HL-60/S4 treated with retinoic acid at 250 ng/mL for 4 days and 3 days (cell line): ENCODE measurements at regions not wholly inside any gene's neighbourhood (a gene's known extent, or its start where the extent isn't known, plus 50 kb on each side); places are given as distances from the start of the nearest gene placed in this dataset.

Experiments used
- in situ Hi-C: fragments of 300-500 bp; cut with MboI; formaldehyde crosslinking; loops from 2 replicates; pipeline ENCODE4 v1.7.0; 2022; ENCODE audit warnings: low sequenced_read_pairs

DNA sequence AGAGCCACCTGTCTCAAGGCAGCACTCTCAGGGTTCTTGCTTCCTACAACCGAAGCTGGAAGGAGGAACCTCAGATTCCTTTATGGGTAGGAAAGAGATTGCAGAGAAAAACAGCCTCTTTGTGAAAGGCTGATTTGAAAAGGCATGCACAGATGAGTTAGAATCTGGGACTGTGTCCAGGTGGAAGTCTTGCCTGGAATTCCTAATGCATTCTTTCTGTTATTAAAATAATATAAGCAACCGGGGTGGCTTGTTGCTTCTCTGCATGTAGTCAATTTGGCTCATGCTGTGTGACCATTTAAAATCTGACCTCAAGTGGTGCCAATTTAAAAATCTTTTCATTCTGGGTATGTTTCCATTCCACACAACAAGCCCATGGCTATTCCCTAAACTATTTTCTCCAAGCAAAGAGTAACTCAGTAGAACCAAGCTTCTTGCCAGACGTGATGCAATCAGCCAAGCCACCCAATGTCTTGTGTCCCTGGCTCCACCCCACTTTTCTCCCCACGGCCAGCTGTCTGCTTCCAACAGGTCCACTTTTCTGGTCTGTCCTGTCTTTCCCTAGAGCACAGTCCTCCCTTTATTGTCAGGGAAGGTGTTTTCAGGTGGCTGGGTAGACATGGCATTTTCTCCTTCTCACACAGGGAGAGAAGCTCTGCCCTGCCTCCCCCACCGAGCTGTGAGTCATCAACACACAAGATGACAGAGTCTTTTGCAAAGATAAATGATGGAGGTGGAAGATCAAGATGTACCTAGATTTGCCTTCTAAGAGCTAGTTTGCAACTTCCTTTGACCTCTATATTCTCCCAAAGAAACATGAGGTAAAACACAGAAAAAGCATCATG, 394.3 kb downstream of the FOXO1 start:
- in situ Hi-C loops, result no loop called here

DNA sequence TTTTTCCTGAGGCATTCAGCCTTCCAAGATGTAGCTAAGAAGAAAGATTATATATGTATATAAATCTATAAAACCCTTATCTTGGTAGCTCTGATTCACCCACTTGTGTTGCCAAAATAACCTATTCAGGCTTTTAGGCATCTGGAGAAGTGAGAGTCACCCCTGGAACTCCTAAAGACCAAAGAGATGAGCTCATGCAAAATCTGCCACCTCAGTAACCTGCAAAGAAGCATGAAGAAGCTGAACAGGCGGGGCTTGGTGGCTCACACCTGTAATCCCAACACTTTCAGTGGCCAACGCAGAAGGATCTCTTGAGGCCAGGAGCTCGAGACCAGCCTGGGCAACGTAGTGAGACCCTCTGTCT, 393.7 kb downstream of the FOXO1 start:
- in situ Hi-C loops, result no loop called here

DNA sequence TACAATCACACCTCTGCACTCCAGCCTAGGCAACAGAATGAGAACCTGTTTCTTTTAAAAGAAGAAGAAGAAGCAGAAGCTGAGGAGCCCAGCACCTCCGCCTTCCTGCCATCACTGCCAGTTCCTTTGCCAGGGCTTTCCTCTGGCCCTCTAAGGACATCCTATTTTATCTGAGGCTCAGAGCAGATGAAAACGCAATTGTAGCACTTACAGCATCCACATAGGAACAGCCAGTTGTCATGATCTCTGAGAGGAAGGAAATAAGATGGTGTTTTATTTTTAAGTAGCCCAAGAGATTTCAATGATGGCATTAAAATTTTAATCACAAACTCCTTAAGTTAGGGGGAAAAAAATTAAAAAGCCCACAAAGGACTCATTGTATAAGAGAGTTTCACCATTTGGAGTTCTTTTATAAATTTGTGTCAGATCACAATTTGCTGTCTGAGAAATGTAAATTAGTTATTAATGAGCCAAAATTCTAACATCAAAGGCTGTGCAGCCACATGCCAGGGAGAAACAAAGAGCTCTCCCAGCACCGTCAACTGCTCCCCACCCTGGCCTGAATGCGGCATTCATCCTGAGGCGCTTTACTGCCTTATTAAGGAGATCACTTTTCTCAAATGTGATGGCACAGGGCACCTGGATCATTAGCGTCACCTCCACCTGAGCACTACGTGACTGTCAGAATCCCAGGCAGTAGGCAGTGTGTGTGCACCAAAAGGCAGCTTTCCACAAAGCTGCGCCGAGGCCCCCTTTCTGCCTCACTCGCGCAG, 393.0 kb downstream of the FOXO1 start:
- in situ Hi-C loops, result no loop called here

DNA sequence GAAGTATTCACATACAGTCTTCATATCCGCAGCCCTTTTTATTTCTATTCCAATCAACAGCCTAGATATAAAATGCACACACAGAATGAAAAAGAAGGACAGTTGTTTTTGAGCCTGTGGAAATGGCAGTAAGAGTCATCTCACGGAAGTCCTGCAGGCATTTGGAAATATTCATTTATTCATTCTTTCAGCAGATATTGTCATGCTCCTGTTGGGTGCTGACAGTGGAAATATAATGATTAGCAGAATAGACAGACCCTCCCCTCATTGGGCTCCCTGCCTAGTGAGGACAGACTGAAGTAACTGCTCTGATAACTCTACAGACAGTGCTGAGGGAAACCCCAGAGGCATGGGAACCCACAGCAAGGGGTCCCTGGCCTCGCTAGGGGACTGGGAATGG, 392.3 kb downstream of the FOXO1 start:
- in situ Hi-C loops, result no loop called here

DNA sequence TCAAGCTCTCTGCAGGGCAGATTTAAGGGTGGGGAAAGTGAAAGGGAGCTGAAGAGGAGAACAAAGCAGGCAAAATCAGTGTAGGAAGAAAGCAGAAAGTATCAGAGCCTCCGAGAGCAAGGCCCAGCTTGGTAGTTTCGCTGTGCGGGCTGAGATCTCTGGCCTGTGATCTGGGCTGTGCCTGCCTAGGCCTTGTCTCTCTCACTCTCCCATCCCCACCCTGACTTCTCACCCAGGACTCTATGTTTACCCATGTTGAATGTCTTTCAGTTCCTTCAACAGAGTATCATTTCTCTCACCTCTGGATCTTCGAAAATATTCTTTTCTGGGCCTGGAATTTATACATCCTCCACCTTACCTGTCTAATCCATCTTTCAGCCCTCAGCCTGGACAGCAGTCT, 391.3 kb downstream of the FOXO1 start:
- in situ Hi-C loops, result no loop called here

DNA sequence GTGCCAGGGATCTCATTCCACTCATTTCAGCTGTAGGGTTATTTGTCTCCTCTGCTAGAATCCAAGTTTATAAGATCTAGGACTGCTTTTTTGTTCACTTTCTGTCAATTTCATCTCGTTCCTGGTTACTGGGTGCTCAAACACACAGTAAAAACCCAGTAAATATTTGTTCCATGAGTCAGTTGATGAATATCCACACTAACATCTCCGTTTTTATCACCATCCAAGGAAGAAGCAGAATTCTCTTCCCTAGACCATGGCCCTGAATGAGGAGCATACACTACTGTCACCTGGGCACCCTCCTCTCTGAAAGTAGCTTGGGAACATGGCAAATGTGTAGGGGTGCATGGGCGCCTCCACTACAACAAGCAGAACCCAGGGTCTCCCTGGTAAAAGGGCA, 390.8 kb downstream of the FOXO1 start:
- in situ Hi-C loops, result no loop called here

DNA sequence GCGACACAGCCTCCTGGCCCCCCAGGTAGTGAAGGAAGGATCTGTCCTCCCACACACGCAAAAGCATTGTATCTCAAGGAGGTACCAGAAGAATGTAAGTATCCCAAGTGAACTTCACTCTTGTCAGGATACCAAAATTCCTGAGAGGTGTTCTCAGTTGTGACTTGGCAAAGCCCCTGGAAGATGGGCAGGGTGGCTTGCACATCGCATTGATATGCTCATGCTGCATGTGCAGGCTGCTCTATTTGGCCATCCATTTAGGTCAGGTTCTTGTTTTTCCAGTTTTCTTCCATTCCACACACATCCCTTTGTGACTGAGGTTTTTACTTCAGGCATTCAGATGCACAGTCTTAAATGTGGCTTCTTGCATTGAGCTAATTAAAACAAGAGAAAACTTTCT, 382.8 kb downstream of the FOXO1 start:
- in situ Hi-C loops, result no loop called here

DNA sequence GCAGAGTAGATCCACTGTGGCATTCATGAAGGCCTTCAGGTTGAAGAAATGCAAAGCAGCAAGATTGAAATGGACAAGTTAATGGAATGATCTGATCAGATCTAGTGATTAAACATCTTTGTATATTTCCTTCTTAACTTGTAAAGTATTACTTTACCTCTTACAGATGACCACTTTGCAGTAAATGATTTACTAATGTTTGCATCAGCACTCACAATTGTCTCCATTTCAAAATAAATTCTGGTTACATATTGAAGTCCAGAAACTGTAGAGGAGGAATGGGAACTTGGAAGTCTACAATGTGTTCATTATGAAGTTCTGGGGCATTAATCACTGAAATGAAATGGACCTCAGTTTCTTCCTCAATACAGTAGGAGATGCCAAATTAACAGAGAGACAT, 380.8 kb downstream of the FOXO1 start:
- in situ Hi-C loops, result no loop called here

DNA sequence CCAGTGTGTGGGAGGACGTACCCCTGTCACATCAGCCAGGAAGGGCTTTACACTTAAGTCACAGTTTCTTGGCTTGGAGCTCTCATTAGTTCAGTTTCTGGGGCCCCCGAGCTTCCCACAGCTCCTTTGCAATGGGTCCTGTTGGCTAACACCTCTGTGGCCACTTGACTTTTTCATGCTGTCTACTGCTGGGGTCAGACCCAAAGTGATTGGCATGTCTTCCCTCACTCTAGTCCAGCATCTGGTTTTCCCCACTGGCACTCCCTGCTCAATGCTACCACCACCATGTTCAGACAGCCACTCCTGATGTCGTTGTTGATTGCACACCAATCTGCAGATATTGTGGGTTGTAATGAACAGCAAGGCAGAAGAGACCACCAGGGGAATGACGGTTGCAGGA, 379.0 kb downstream of the FOXO1 start:
- in situ Hi-C loops, result no loop called here

DNA sequence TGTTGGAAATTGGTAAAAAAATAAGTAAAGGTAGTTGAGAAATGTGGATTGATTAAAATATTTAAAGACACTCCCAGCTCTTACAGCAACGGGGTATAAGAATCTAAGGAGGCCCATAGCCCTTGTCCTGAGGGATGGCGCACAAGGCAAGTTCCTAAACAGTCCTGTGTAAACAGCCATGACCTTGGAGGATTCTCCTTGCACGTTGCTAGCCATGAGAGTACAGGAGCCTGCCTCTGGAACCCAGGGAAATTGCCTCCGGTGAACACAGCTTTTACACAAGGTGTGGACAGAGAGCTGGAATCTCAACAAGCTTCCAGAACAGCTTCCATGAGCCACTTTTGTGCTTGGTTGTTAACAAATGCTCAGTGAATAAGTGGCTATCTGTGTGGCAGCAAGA, 378.2 kb downstream of the FOXO1 start:
- in situ Hi-C loops, result no loop called here

DNA sequence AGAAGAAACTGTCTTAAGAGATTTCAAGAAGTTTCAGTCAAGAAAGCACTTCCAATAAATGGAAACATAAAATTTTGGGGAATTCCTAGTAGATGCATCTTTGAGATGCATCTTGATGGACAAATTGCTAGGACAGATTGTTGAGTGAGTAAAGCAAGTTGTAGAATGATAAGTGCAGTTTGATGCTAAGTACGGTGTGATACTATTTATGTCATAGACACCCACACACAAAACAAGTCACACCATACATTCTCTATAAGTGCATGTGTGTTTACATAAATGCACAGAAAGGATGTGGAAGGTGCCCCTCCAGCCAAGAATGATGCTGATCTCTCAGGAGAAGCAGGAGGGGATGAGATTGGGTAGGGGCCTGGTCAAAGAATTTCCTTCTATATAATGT, 375.7 kb downstream of the FOXO1 start:
- in situ Hi-C loops, result no loop called here

DNA sequence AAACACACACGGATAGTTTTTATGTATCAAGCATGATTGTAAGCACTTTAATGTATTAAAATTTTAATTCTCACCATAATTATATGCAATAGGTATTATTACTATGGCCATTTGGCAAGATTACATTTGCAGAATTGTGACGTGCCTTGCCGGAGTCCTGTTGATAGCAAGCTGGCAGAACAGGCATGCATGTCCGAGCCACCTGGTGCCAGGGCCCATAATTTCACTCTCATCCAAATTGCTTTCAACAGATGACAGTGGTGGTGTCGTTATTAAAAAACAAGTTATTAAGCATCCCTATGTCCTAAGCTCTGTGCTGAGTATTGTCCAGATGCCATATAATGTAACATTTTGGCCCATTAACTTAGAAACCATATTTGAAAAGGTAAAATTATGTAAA, 374.3 kb downstream of the FOXO1 start:
- in situ Hi-C loops, result no loop called here

DNA sequence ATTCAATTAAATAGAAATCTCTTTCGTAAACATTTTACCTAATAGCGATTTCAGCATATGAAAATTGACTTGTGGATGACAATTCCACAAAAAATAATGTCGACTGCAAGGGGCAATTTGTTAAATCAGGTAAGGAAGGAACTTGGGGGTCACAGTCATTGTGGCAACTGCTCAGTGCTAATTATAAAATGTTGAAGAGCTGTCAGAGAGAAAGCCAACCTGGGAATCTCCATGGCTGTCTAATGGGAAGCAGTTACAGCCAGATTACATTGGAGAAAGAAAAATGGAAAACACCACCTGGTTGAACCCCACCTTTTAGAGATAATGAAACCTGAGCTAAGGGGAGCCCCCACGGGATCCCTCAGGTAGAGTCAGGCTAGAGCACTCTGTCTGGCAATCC, 373.9 kb downstream of the FOXO1 start:
- in situ Hi-C loops, result no loop called here

DNA sequence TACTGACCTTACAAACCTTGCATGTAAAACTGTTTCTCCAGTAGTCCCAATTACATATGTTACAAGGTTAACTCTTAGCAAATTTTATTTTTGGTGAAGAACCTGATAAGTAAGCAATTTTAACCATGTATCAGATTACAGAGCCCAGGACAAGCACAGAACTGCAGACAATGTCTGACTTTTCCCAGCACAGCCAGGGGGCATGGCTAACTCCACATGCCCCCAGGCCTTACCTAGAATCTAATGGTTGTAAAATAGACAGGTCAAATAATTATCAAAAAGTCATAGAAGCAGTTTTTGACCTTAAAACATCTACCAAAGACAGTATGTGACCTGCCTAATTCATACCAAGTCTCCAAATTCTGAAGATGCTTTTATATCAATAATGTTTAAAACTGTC, 364.1 kb downstream of the FOXO1 start:
- in situ Hi-C loops, result no loop called here

DNA sequence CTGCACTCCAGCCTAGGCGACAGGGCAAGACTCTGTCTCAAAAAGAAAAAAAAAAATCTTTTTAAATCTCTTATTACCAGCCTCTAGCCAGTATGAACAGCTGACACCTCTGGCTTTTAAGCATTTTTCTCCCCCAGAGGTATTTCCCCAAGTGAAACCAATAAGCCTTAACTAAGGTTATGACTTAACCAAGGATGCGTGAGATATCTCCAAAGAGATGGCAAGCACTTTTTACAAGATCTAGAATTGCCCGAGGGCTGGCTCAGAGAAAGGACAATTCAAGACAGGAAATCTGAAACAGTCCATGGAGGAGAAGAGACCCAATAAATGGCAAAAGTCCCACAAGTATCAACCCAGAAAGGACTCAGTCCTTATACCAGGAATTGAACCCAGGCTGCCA, 362.1 kb downstream of the FOXO1 start:
- in situ Hi-C loops, result no loop called here

DNA sequence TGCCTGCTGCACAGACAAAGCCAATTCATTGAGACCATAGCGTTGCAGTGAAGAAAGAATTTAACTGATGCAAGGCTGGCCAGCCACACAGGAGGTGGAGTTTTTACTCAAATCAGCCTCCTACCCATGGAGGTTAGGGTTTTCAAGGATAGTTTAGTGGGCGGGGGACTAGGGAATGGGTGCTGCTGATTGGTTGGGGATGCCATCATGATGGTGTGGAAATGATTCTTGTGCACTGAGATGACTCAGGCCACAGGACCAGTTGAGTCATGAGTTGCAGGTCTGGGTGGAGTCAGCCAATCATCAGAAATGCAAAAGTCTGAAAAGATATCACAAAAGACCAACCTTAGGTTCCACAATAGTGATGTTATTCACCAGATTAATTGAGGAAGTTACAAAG, 359.6 kb downstream of the FOXO1 start:
- in situ Hi-C loops, result no loop called here

DNA sequence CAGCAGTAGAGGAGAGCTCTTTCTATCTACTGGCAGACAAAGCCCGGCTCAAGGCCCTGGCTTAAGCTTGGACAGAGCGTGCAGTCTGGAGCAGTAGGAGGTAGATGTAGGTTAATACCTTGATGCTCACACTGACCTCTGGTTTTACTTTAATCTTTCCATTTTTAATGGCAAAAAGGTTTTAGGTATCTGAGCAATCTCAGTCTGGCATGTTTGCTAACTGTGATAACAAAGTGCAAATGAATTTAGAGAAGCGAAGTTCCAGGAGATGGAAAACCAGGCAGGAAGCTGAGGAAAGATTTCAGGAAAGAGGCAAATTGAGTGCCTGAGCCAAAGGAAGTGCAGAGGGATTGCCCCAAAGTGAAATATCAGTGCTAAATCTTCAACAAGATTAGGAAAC, 356.6 kb downstream of the FOXO1 start:
- in situ Hi-C loops, result no loop called here

DNA sequence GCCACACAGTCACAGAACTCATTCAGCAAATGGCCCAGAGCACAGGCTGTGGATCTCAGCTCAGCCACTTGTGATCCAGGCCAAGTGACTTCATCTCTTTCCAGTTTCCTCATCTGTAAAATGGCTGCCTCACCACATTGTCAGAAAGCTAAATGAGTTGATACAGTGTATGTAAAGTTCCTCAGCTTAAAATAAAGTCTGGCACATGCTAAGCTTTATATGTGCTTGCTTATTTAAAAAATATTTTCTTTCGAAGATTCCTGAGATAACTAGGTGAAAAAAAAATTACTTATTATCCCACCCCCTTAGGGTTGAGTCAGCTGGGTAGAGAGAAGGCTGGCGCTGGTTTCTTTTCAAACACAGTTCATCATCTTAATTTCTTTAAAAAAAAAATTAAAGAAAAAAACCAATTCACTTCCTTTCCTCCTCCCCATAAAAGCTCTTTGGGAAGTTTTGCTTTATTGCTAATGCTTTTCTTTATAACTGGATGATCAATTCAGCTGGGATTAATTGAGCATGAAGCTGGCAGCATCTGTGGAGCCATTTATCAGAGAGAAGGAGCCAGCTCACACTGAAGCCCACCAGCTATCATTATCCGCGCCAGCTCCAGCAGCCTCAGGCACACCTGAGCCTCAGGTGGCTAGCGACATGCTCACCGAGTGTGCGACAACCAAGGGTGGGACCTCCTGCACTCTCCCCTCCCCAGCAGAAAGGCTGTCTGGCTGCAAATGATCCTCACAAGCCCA, 354.9 kb downstream of the FOXO1 start:
- in situ Hi-C loops, result no loop called here

DNA sequence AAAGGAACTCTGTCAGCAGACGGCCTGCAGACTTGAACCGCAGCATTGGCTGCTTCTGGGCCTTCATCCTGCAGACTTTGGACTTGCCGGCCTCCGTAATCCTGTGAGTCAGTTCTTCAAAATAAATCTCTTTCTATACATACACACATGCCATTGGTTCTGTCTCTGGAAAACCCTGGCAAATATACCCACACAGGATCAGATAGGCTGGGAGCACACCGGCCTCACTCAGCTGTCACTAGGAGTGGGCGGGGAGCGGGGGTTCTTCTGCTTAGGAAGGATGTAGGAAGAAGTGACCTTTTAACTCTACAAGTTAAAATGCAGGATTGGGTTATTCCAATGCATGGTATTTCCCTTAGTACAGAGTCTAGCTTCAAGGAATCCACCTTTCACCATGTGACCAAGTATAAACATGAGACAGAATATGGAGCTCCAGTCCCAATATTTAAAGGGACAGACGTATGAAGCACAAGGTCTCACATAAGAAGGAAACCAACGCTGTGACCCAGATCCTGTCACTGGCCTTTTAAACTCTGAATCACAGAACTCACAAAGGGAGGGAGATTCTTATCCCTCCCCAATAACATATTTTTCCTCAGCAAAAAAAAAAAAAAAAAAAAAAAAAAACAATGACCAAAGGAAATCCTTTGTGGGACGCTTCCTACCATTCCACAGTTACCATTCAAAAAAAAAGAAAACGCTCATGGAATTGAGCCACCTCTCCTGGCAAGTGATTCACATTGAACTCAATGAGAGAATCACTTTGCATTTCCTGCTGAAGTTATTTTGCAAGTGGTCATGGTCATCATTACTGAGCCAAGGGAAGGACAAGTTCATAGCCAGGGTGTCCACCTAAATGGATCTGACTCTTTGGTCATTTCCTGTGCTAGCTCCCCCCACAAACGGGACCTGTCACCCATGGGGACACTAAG, 352.9 kb downstream of the FOXO1 start:
- in situ Hi-C loops, result no loop called here

DNA sequence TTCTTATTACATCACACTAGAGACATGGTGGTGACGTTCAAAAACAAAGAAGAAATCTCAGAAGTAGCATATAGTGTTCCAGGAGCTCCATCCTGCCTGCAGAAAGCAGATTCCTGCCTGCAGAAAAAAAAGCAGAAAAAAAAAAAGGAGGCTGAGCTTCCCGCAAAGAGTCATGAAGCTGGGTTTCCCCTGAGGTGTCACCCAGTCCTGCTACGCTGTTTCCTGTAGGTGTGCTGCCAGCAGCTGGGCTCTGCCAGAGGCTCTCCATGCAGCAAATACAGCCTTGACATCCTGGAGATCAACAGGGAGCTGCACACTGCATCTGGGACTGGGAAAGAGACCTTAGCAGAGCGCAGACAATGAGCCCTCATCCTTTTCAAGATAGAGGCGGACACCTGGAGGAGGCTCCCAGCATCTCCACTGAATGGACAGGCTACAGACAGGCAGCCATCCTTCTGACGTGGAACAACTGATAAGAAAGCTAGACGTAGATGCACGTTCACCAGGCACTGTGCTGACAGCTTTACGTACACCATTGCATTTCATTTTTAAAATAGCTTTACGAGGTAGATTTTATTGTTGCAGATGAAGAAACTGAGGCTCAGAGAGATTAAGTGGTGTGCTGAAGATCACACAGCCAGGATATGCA, 350.9 kb downstream of the FOXO1 start:
- in situ Hi-C loops, result no loop called here
